NCI-H2029 (cell line): ENCODE measurements at regions not wholly inside any gene's neighbourhood (a gene's known extent, or its start where the extent isn't known, plus 50 kb on each side); places are given as distances from the start of the nearest gene placed in this dataset.

Experiments used
- DNase-seq: peaks from one replicate; lab custom pipeline; 2025; lab: John Stamatoyannopoulos, UW

DNA sequence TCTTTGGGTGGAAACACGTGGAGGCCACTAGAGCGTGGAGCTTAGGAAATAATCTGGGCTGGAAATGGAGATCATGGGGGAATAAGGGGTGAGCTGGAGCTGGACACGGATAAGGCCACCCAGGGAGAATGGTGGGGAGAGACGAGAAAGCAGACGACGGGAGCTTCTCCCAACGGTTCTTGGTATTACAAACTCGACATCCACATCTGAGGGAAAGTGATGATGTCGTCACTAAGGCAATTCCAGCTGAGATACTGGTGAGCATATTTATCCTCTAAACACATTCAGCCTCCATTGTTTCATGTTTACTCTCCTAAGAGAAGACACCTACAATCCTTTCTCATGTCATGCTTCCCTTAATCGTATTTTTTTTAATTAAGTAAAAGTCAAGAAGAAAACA is 50.2 kb upstream of the SNX9 start:
- no peak for DNase-seq
